K562 (cell line): ENCODE measurements at regions not wholly inside any gene's neighbourhood (a gene's known extent, or its start where the extent isn't known, plus 50 kb on each side); places are given as distances from the start of the nearest gene placed in this dataset.

Source experiments
- ATAC-seq: fragments of 200-7000 bp; cut with Tn5 transposase; 3 replicates; pipeline ENCODE4 v1.9.1; 2020; ENCODE audit warnings: moderate library complexity
- BruUV-seq: library from RNA; stranded (reverse); fragments of 400-500 nt; replicated peaks from 2 replicates; lab custom pipeline; 2021; lab: Mats Ljungman, UMichigan
- CTCF ChIA-PET: fragments of 300-600 bp; formaldehyde crosslinking; extraction: SDS; loops from one replicate; lab custom pipeline; 2021; ENCODE audit warnings: low intra/inter-chr PET ratio; lab: Yijun Ruan, JAX
- POLR2A ChIA-PET: fragments of 300-600, 350-650 bp; sonication (Branson Sonifier 250); formaldehyde crosslinking; extraction: SDS; loops from one replicate; lab custom pipeline; 2021; ENCODE audit warnings: antibody characterized with exemption, inconsistent platforms; lab: Yijun Ruan, JAX
- DNase-seq, 4 experiments: peaks; one replicate each; pipeline versions ENCODE4 v3.0.0 to v3.0.0-alpha.2; 2011 to 2018; ENCODE audit warnings: low spot score in 3 of 4, mixed read lengths in 3 of 4; ENCODE audit errors: extremely low read depth in 1 of 4
- FAIRE-seq: peaks from 2 replicates; lab custom pipeline; 2011; peaks lifted over from hg19 to GRCh38; lab: Jason Lieb, UNC
- H2AFZ ChIP-seq: 2 replicates; pipeline ENCODE4 v1.6.0; 2011; ENCODE audit warnings: low read depth, low read length, control low read depth, inconsistent platforms
- H3K27ac ChIP-seq: fragments of 200-600 bp; 3 replicates; pipeline ENCODE4 v1.8.0; 2011; ENCODE audit warnings: low read depth, mild to moderate bottlenecking, control low read depth, inconsistent platforms, low read length, moderate library complexity, mixed read lengths; ENCODE audit errors: extremely low read depth
- H3K27me3 ChIP-seq, 2 experiments: fragments of 300-600 bp in 1 of 2; 2 replicates in 1 of 2; 3 replicates in 1 of 2; pipeline versions ENCODE4 v1.6.0 to v1.8.0; 2011; ENCODE audit warnings: inconsistent platforms in 2 of 2, low read length in 2 of 2, mild to moderate bottlenecking in 1 of 2, mixed read lengths in 1 of 2, moderate library complexity in 1 of 2; ENCODE audit not compliant: control insufficient read depth in 2 of 2, insufficient read depth in 2 of 2
- H3K36me3 ChIP-seq: fragments of 300-600 bp; 3 replicates; pipeline ENCODE4 v1.8.0; 2011; ENCODE audit warnings: mild to moderate bottlenecking, low read length, inconsistent platforms; ENCODE audit not compliant: control insufficient read depth, insufficient read depth
- H3K4me1 ChIP-seq, 2 experiments: fragments of 200-600 bp in 1 of 2; replicated peaks in 1 of 2; 2 replicates in 1 of 2; 3 replicates in 1 of 2; pipeline versions ENCODE4 v1.5.1 to v1.8.0; 2011; ENCODE audit warnings: inconsistent platforms in 2 of 2, low read length in 2 of 2, mild to moderate bottlenecking in 1 of 2, mixed read lengths in 1 of 2, moderate library complexity in 1 of 2; ENCODE audit not compliant: control insufficient read depth in 2 of 2, insufficient read depth in 2 of 2
- H3K4me2 ChIP-seq: 2 replicates; pipeline ENCODE4 v1.6.1; 2011; ENCODE audit warnings: low read length, control low read depth, inconsistent platforms, mixed read lengths; ENCODE audit not compliant: insufficient read depth
- H3K4me3 ChIP-seq: fragments of 200-600 bp; sonication (generic), shearing (Covaris generic); 2 replicates; pipeline ENCODE4 v1.5.1; 2016; ENCODE audit warnings: control low read depth, inconsistent platforms
- H3K79me2 ChIP-seq: fragments of 200-600 bp; 3 replicates; pipeline ENCODE4 v1.8.0; 2011; ENCODE audit warnings: low read length, inconsistent platforms; ENCODE audit not compliant: control insufficient read depth, insufficient read depth
- H3K9ac ChIP-seq, 2 experiments: 2 replicates each; pipeline versions ENCODE4 v1.6.0 to v1.6.1; 2011; ENCODE audit warnings: low read depth in 2 of 2, low read length in 2 of 2, control low read depth in 1 of 2, inconsistent platforms in 1 of 2, mild to moderate bottlenecking in 1 of 2, mixed read lengths in 1 of 2; ENCODE audit not compliant: insufficient read depth in 1 of 2
- H3K9me1 ChIP-seq: one replicate; pipeline ENCODE4 v1.6.0; 2011; ENCODE audit warnings: inconsistent platforms, mild to moderate bottlenecking, low read length, moderate library complexity; ENCODE audit not compliant: control insufficient read depth, insufficient read depth
- H3K9me3 ChIP-seq: replicated peaks from 2 replicates; pipeline ENCODE4 v1.5.1; 2011; ENCODE audit warnings: low read depth, low read length, inconsistent platforms; ENCODE audit not compliant: control insufficient read depth, insufficient read depth
- H4K20me1 ChIP-seq: replicated peaks from 2 replicates; pipeline ENCODE4 v1.6.1; 2011; ENCODE audit warnings: low read length, inconsistent platforms, mixed read lengths; ENCODE audit not compliant: control insufficient read depth, insufficient read depth
- PML ChIP-seq: IDR thresholded peaks from 2 replicates; pipeline ENCODE4 v1.6.1; 2012; ENCODE audit warnings: low read length, inconsistent platforms
- RBM22 ChIP-seq: fragments of 200-400 bp; formaldehyde crosslinking; IDR thresholded peaks from 2 replicates; pipeline ENCODE4 v1.6.1; 2018; ENCODE audit warnings: low read length, low read depth; ENCODE audit not compliant: poor library complexity, severe bottlenecking
- TEAD1 ChIP-seq, 2 experiments: fragments of 450-650 bp in 1 of 2; sonication (generic) in 1 of 2; formaldehyde crosslinking; IDR thresholded peaks; 2 replicates each; pipeline versions ENCODE4 v1.4.0 to v1.8.0; 2020 to 2022; ENCODE audit warnings: mild to moderate bottlenecking in 2 of 2, missing genetic modification reagents in 1 of 2
- WGBS: fragments of 100-300 bp; shearing (Covaris generic); methylation state at CpG from one replicate; pipeline ENCODE4 v1.1.6; 2016; ENCODE audit warnings: low coverage, mixed read lengths; ENCODE audit not compliant: insufficient coverage; ENCODE audit errors: missing lambda C conversion rate; 5-methylcytosine and 5-hydroxymethylcytosine counted together
- in situ Hi-C: fragments of 300-500 bp; cut with MboI; formaldehyde crosslinking; loops from 4 replicates; pipeline ENCODE4 v1.15.0; 2018; ENCODE audit warnings: inconsistent platforms, mixed read lengths
- intact Hi-C: fragments of 100-400 bp; cut with micrococcal nuclease; formaldehyde crosslinking; loops from 2 replicates; pipeline ENCODE4 v1.14.2; 2022
- TF ChIP-seq, protein P1 (sequence below): fragments of 450-650 bp; IDR thresholded peaks from 2 replicates; pipeline ENCODE4 v1.6.1; 2018; ENCODE audit not compliant: partially characterized antibody

GRCh38 chr5:1958211-1959010, 75.7 kb upstream of the IRX4 start:
- no peak overlapping the region; a peak in 1 of 4 replicates for H3K9ac ChIP-seq
- no peaks in the 10 kb centered on the region for H3K79me2 ChIP-seq
- H2AFZ ChIP-seq, result no peak overlapping the region
- H4K20me1 ChIP-seq, result no peaks in the 10 kb centered on the region
- ChIA-PET CTCF (no interaction called here), POLR2A (no interaction called here)
- no peaks in the 10 kb centered on the region for H3K36me3 ChIP-seq
- intact Hi-C loops (no loop called here), in situ Hi-C loops (no loop called here)
- DNase-seq, result no peak
- no peak for FAIRE-seq
- peaks cover 2 to 49% of the 10 kb centered on the region in 2 experiments for H3K27me3 ChIP-seq
- TF ChIP-seq, protein P1, sequence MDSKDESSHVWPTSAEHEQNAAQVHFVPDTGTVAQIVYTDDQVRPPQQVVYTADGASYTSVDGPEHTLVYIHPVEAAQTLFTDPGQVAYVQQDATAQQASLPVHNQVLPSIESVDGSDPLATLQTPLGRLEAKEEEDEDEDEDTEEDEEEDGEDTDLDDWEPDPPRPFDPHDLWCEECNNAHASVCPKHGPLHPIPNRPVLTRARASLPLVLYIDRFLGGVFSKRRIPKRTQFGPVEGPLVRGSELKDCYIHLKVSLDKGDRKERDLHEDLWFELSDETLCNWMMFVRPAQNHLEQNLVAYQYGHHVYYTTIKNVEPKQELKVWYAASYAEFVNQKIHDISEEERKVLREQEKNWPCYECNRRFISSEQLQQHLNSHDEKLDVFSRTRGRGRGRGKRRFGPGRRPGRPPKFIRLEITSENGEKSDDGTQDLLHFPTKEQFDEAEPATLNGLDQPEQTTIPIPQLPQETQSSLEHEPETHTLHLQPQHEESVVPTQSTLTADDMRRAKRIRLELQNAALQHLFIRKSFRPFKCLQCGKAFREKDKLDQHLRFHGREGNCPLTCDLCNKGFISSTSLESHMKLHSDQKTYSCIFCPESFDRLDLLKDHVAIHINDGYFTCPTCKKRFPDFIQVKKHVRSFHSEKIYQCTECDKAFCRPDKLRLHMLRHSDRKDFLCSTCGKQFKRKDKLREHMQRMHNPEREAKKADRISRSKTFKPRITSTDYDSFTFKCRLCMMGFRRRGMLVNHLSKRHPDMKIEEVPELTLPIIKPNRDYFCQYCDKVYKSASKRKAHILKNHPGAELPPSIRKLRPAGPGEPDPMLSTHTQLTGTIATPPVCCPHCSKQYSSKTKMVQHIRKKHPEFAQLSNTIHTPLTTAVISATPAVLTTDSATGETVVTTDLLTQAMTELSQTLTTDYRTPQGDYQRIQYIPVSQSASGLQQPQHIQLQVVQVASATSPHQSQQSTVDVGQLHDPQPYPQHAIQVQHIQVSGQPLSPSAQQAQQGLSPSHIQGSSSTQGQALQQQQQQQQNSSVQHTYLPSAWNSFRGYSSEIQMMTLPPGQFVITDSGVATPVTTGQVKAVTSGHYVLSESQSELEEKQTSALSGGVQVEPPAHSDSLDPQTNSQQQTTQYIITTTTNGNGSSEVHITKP, result no peak
- TF ChIP-seq PML (no peak), TEAD1 (CRISPR knock-in tag; IDR thresholded peaks at IDR 0.05) (no peak), RBM22 (no peak)
- H3K4me1 ChIP-seq, result no peaks in the 10 kb centered on the region; a peak in 2 of 5 replicates
- no TSS peak for BruUV-seq
- no peaks in the 10 kb centered on the region for H3K9me1 ChIP-seq
- no peak overlapping the region for H3K4me3 ChIP-seq
- ATAC-seq, result no peak
- no peak overlapping the region for H3K4me2 ChIP-seq
- 1% methylated on average over 17 of the region's 17 CpGs for WGBS
- H3K9me3 ChIP-seq, result no peaks in the 10 kb centered on the region; the same call in 1 of the 2 replicates
- no peak overlapping the region for H3K27ac ChIP-seq
